K562 (cell line): ENCODE measurements at regions not wholly inside any gene's neighbourhood (a gene's known extent, or its start where the extent isn't known, plus 50 kb on each side); places are given as distances from the start of the nearest gene placed in this dataset.

Source experiments
- ATAC-seq: fragments of 200-7000 bp; cut with Tn5 transposase; 3 replicates; pipeline ENCODE4 v1.9.1; 2020; ENCODE audit warnings: moderate library complexity
- BruUV-seq: library from RNA; stranded (reverse); fragments of 400-500 nt; replicated peaks from 2 replicates; lab custom pipeline; 2021; lab: Mats Ljungman, UMichigan
- CTCF ChIA-PET: fragments of 300-600 bp; formaldehyde crosslinking; extraction: SDS; loops from one replicate; lab custom pipeline; 2021; ENCODE audit warnings: low intra/inter-chr PET ratio; lab: Yijun Ruan, JAX
- POLR2A ChIA-PET: fragments of 300-600, 350-650 bp; sonication (Branson Sonifier 250); formaldehyde crosslinking; extraction: SDS; loops from one replicate; lab custom pipeline; 2021; ENCODE audit warnings: antibody characterized with exemption, inconsistent platforms; lab: Yijun Ruan, JAX
- DNase-seq, 4 experiments: peaks; one replicate each; pipeline versions ENCODE4 v3.0.0 to v3.0.0-alpha.2; 2011 to 2018; ENCODE audit warnings: low spot score in 3 of 4, mixed read lengths in 3 of 4; ENCODE audit errors: extremely low read depth in 1 of 4
- FAIRE-seq: peaks from 2 replicates; lab custom pipeline; 2011; peaks lifted over from hg19 to GRCh38; lab: Jason Lieb, UNC
- H2AFZ ChIP-seq: 2 replicates; pipeline ENCODE4 v1.6.0; 2011; ENCODE audit warnings: low read depth, low read length, control low read depth, inconsistent platforms
- H3K27ac ChIP-seq: fragments of 200-600 bp; 3 replicates; pipeline ENCODE4 v1.8.0; 2011; ENCODE audit warnings: low read depth, mild to moderate bottlenecking, control low read depth, inconsistent platforms, low read length, moderate library complexity, mixed read lengths; ENCODE audit errors: extremely low read depth
- H3K27me3 ChIP-seq, 2 experiments: fragments of 300-600 bp in 1 of 2; 2 replicates in 1 of 2; 3 replicates in 1 of 2; pipeline versions ENCODE4 v1.6.0 to v1.8.0; 2011; ENCODE audit warnings: inconsistent platforms in 2 of 2, low read length in 2 of 2, mild to moderate bottlenecking in 1 of 2, mixed read lengths in 1 of 2, moderate library complexity in 1 of 2; ENCODE audit not compliant: control insufficient read depth in 2 of 2, insufficient read depth in 2 of 2
- H3K36me3 ChIP-seq: fragments of 300-600 bp; 3 replicates; pipeline ENCODE4 v1.8.0; 2011; ENCODE audit warnings: mild to moderate bottlenecking, low read length, inconsistent platforms; ENCODE audit not compliant: control insufficient read depth, insufficient read depth
- H3K4me1 ChIP-seq, 2 experiments: fragments of 200-600 bp in 1 of 2; replicated peaks in 1 of 2; 2 replicates in 1 of 2; 3 replicates in 1 of 2; pipeline versions ENCODE4 v1.5.1 to v1.8.0; 2011; ENCODE audit warnings: inconsistent platforms in 2 of 2, low read length in 2 of 2, mild to moderate bottlenecking in 1 of 2, mixed read lengths in 1 of 2, moderate library complexity in 1 of 2; ENCODE audit not compliant: control insufficient read depth in 2 of 2, insufficient read depth in 2 of 2
- H3K4me2 ChIP-seq: 2 replicates; pipeline ENCODE4 v1.6.1; 2011; ENCODE audit warnings: low read length, control low read depth, inconsistent platforms, mixed read lengths; ENCODE audit not compliant: insufficient read depth
- H3K4me3 ChIP-seq: fragments of 200-600 bp; sonication (generic), shearing (Covaris generic); 2 replicates; pipeline ENCODE4 v1.5.1; 2016; ENCODE audit warnings: control low read depth, inconsistent platforms
- H3K79me2 ChIP-seq: fragments of 200-600 bp; 3 replicates; pipeline ENCODE4 v1.8.0; 2011; ENCODE audit warnings: low read length, inconsistent platforms; ENCODE audit not compliant: control insufficient read depth, insufficient read depth
- H3K9ac ChIP-seq, 2 experiments: 2 replicates each; pipeline versions ENCODE4 v1.6.0 to v1.6.1; 2011; ENCODE audit warnings: low read depth in 2 of 2, low read length in 2 of 2, control low read depth in 1 of 2, inconsistent platforms in 1 of 2, mild to moderate bottlenecking in 1 of 2, mixed read lengths in 1 of 2; ENCODE audit not compliant: insufficient read depth in 1 of 2
- H3K9me1 ChIP-seq: one replicate; pipeline ENCODE4 v1.6.0; 2011; ENCODE audit warnings: inconsistent platforms, mild to moderate bottlenecking, low read length, moderate library complexity; ENCODE audit not compliant: control insufficient read depth, insufficient read depth
- H3K9me3 ChIP-seq: replicated peaks from 2 replicates; pipeline ENCODE4 v1.5.1; 2011; ENCODE audit warnings: low read depth, low read length, inconsistent platforms; ENCODE audit not compliant: control insufficient read depth, insufficient read depth
- H4K20me1 ChIP-seq: replicated peaks from 2 replicates; pipeline ENCODE4 v1.6.1; 2011; ENCODE audit warnings: low read length, inconsistent platforms, mixed read lengths; ENCODE audit not compliant: control insufficient read depth, insufficient read depth
- ERF ChIP-seq: fragments of 450-650 bp; formaldehyde crosslinking; IDR thresholded peaks from 2 replicates; pipeline ENCODE4 v1.4.0; 2020; ENCODE audit warnings: mild to moderate bottlenecking, mixed read lengths
- FOXJ2 ChIP-seq: fragments of 200-800 bp; sonication (Bioruptor generic); IDR thresholded peaks from 2 replicates; pipeline ENCODE4 v1.6.1; 2016; ENCODE audit warnings: missing genetic modification characterization, missing compliant biosample characterization
- SNAPC5 ChIP-seq: fragments of 250-450 bp; sonication (Bioruptor Pico); IDR thresholded peaks from 2 replicates; pipeline ENCODE4 v1.8.0; 2021; ENCODE audit warnings: moderate library complexity, mild to moderate bottlenecking, inconsistent platforms
- ZBTB11 ChIP-seq, 3 experiments: fragments of 200-800 bp in 1 of 3; fragments of 250-450 bp in 1 of 3; fragments of 450-650 bp in 1 of 3; sonication (Bioruptor Pico) in 1 of 3; sonication (Bioruptor generic) in 1 of 3; formaldehyde crosslinking in 1 of 3; IDR thresholded peaks; 2 replicates each; pipeline versions ENCODE4 v1.6.1 to v1.8.0; 2016 to 2022; ENCODE audit warnings: mild to moderate bottlenecking in 2 of 3, missing genetic modification characterization in 2 of 3, missing compliant biosample characterization in 1 of 3, moderate library complexity in 1 of 3
- ZFX ChIP-seq: sonication (generic); formaldehyde crosslinking; IDR thresholded peaks from 2 replicates; pipeline ENCODE4 v1.8.0; 2022; ENCODE audit warnings: mild to moderate bottlenecking, missing genetic modification reagents, moderate library complexity
- ZNF143 ChIP-seq: sonication (generic); formaldehyde crosslinking; IDR thresholded peaks from 2 replicates; pipeline ENCODE4 v1.9.0; 2022; ENCODE audit warnings: mild to moderate bottlenecking, missing genetic modification reagents
- ZNF398 ChIP-seq: fragments of 250-450 bp; sonication (Bioruptor Pico); IDR thresholded peaks from 2 replicates; pipeline ENCODE4 v1.8.0; 2021; ENCODE audit warnings: moderate library complexity, mild to moderate bottlenecking, inconsistent platforms
- WGBS: fragments of 100-300 bp; shearing (Covaris generic); methylation state at CpG from one replicate; pipeline ENCODE4 v1.1.6; 2016; ENCODE audit warnings: low coverage, mixed read lengths; ENCODE audit not compliant: insufficient coverage; ENCODE audit errors: missing lambda C conversion rate; 5-methylcytosine and 5-hydroxymethylcytosine counted together
- in situ Hi-C: fragments of 300-500 bp; cut with MboI; formaldehyde crosslinking; loops from 4 replicates; pipeline ENCODE4 v1.15.0; 2018; ENCODE audit warnings: inconsistent platforms, mixed read lengths
- intact Hi-C: fragments of 100-400 bp; cut with micrococcal nuclease; formaldehyde crosslinking; loops from 2 replicates; pipeline ENCODE4 v1.14.2; 2022

GRCh38 chr14:51806026-51807023, 54.1 kb upstream of the GNG2 start:
- FAIRE-seq, result no peak

GRCh38 chr14:51807356-51807755, 53.1 kb upstream of the GNG2 start:
- Histone ChIP-seq H3K27ac (no peak overlapping the region), H3K27me3 (no peaks in the 10 kb centered on the region), H4K20me1 (no peaks in the 10 kb centered on the region), H3K4me3 (no peak overlapping the region), H3K9ac (no peak overlapping the region), H3K36me3 (no peaks in the 10 kb centered on the region), H3K4me2 (no peak overlapping the region), H2AFZ (no peak overlapping the region), H3K79me2 (no peaks in the 10 kb centered on the region), H3K4me1 (no peaks in the 10 kb centered on the region), H3K9me3 (no peaks in the 10 kb centered on the region), H3K9me1 (no peaks in the 10 kb centered on the region)
- FAIRE-seq (no peak), DNase-seq (no peak), ATAC-seq (no peak)
- in situ Hi-C loops, result no loop called here
- ChIA-PET POLR2A (interaction anchor here (0.7 kb wide), 1 partner anchor 309 kb away, joined by 3 read pairs; no protein-coding TSS in a partner anchor), CTCF (no interaction called here)
- whole genome bisulfite sequencing, result 0% methylated on average over 3 of the region's 6 CpGs
- intact Hi-C loops, result no loop called here
- BruUV-seq, result no TSS peak
- TF ChIP-seq ZNF398 (CRISPR knock-in tag), result no peak
- no peak for TF ChIP-seq ZNF143 (CRISPR knock-in tag)
- TF ChIP-seq ERF, result no peak
- TF ChIP-seq SNAPC5 (CRISPR knock-in tag), result no peak
- TF ChIP-seq ZBTB11 (CRISPR knock-in tag; IDR thresholded peaks at IDR 0.05), result no peak

More at GRCh38 chr14:51806026-51807023, 54.1 kb upstream of the GNG2 start:
- H2AFZ ChIP-seq, result no peak overlapping the region
- intact Hi-C loops (no loop called here), in situ Hi-C loops (no loop called here)
- DNase-seq, result no peak
- no peaks in the 10 kb centered on the region for H3K4me1 ChIP-seq
- H3K4me2 ChIP-seq, result no peak overlapping the region
- no peaks in the 10 kb centered on the region for H3K79me2 ChIP-seq
- H3K27ac ChIP-seq, result no peak overlapping the region
- WGBS, result 0% methylated on average over 6 of the region's 6 CpGs
- H4K20me1 ChIP-seq, result no peaks in the 10 kb centered on the region
- no peak overlapping the region for H3K9ac ChIP-seq
- H3K9me3 ChIP-seq, result no peaks in the 10 kb centered on the region
- TF ChIP-seq FOXJ2 (tag) (no peak), ZFX (CRISPR knock-in tag) (no peak)
- ChIA-PET POLR2A (interaction anchor here (0.6 to 0.7 kb wide), 2 partner anchors 12 to 19 kb away, joined by 3 to 6 read pairs; no protein-coding TSS in a partner anchor), CTCF (no interaction called here)
- no peaks in the 10 kb centered on the region for H3K9me1 ChIP-seq
- ATAC-seq, result no peak
- no peaks in the 10 kb centered on the region for H3K36me3 ChIP-seq
- H3K27me3 ChIP-seq, result no peaks in the 10 kb centered on the region
- no TSS peak for BruUV-seq
- no peak overlapping the region for H3K4me3 ChIP-seq
